GM21515 (cell line): ENCODE measurements at regions not wholly inside any gene's neighbourhood (a gene's known extent, or its start where the extent isn't known, plus 50 kb on each side); places are given as distances from the start of the nearest gene placed in this dataset.
"Not testable (repeated sequence)": the region's sequence is repeated elsewhere in the genome, so short reads cannot be mapped to it uniquely, and the experiment has no call there.

ENCODE experiments used
- ATAC-seq: cut with Tn5 transposase; IDR thresholded peaks from one replicate; pipeline ENCODE4 v1.9.1; 2021; ENCODE audit not compliant: unreplicated experiment

DNA sequence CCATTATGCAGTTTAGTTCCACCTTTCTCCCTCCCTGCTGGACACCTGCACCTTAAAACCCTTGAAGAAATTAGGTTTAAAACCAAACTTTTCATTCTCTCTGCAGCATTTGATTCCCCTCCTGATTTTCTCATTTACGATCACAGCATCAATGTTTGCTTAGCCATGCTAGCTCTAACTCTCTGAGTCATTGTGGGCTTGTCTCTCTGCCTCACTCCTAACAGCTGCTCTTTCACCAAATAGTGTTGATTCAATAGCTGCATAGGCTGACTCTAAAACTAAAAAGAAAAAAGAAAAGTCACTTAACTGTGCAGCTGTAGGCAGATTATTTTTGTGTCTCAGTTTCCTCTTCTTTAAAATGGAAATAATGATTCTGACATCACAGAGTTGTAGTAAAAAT is 1124.9 kb downstream of the DIAPH3 start:
- no peak for ATAC-seq

DNA sequence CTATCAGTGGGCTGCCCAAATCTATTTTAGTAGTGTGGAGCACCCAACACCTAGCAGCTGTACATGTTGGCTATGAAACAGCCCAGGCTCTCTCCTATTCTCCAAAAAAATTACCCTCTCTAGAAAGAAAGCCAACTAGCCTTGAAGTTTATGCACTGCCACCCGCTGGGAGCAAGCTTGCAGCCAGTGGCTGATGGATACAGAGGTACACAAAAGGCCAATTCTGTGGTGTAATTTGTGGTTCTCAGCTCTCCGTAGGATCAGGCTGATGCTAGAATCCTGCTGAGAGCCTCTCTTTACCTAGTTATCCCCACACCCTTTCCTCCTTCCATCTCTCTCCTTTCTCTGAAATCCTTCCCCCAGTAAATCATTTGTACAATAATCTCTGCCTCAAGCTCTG is 1120.7 kb downstream of the DIAPH3 start:
- no peak for ATAC-seq

DNA sequence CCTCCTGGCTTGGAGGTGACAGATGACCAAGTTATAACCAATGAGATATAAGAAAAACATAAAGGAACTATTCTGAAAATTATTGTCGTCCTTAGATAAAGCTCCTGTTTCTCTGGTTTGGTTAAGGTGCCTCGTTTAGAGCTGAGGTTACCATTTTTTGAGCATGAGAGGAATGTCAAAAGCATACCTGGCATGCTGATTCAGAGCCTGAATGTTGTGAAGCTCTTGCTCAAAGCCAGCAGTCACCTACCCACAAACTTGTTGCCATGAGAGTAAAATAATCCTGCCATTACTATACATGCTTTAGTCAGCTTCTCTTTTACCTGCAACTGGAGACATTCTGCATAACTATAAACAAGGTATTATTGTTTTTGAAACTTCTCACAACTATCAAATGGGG is 1116.2 kb downstream of the DIAPH3 start:
- no peak for ATAC-seq

DNA sequence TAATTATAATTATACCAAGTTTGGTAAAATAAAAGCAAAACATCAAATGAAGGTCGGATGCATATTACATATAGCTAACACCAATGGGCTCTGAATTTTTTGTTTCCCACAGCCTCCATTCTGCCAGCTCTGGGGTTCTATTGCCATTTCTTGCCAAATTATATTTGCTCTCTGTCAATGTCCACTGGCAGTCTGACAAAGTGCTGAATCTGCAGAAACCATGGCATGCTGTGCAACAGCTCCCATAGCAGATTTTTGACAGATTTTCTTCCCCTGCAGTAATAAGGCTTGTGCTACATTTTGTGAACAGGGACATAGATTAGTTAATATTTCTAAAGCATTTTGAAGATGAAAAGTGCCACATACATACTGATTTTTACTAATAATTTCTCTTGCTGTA is 1102.1 kb downstream of the DIAPH3 start:
- no peak for ATAC-seq

DNA sequence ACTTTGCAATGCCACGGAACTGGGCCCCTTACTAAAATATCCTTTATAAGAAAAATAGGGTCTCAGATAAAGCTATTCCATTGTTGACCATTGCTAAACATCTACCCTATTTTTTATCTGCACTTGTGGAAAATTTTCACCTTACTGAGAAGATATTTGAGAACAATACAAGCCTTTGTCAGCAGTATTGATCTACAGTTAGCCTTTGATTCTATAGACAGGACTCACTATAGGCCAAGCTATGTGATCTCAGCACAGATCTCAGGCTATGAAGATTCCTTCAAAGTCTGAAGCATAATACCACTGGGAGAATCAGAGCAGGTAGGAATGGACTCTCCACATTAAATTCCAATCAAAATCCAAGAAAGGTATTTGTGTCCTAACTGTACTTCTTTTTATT is 1099.7 kb downstream of the DIAPH3 start:
- no peak for ATAC-seq

DNA sequence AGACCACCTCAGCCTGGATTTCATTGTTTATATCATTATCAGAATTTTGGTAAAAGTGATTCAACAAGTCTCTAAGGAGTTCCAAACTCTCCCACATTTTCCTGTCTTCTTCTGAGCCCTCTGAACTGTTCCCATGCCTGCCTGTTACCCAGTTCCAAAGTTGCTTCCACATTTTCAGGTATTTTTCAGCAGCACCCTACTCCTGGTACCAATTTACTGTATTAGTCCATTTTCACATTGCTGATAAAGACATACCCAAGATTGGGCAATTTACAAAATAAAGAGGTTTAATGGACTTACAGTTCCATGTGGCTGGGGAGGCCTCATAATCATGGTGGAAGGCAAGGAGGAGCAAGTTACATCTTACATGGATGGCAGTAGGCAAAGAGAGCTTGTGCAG is 1087.3 kb downstream of the DIAPH3 start:
- ATAC-seq = not testable (repeated sequence)

DNA sequence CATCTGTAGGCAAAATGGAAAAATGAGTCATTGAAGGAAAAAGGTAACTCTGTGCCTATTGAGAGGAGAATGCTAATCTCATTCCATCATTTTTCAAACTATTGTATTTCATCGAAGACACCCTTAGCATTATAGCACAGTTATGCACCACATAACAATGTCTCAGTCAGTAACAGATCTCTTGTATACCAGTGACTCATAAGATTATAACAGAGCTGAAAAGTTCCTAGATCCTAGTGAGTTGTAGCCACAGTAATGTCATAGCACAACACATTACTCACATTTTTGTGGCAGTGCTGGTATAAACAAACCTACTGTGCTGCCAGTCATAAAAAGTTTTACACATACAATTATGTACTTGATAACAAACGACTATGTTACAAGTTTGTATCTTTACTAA is 1077.6 kb downstream of the DIAPH3 start:
- ATAC-seq = no peak

DNA sequence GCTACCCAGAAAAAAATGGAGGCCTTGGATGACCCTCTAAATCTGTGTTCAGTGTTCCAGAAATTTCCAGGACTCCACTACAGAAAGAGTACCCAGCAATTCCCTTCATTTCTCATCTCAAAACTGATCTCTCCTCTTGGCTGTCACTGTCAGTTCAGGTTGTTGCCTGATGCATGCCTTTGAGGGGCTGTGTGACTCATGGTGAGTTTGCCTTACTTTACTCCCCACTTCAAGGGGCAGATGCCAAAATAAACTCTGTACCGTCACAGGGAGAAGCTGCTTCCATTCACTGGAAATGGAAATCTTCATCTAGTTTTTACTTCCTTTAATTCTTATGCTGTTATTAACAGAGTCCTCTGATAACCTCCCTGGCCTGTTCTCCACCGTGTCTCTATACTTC is 1075.0 kb downstream of the DIAPH3 start:
- no peak for ATAC-seq

DNA sequence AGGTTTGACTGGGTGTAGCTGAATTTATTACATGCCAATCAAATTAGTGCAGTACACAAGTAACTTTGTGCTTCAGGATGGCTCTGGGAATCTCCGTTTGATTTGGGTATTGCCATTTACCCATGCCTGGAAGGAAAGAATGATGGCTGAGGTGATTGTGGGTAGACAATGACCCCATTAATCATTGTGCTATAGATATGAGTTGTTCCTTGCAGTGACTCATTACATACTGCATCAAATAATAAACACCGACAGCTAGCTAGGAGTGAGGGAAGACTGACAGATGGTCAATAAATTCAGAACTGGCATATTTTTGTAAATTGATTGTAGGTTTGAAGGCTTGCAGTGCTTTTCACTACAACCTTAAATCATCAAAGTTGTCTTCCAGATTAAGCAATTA is 1069.5 kb downstream of the DIAPH3 start:
- ATAC-seq = no peak

DNA sequence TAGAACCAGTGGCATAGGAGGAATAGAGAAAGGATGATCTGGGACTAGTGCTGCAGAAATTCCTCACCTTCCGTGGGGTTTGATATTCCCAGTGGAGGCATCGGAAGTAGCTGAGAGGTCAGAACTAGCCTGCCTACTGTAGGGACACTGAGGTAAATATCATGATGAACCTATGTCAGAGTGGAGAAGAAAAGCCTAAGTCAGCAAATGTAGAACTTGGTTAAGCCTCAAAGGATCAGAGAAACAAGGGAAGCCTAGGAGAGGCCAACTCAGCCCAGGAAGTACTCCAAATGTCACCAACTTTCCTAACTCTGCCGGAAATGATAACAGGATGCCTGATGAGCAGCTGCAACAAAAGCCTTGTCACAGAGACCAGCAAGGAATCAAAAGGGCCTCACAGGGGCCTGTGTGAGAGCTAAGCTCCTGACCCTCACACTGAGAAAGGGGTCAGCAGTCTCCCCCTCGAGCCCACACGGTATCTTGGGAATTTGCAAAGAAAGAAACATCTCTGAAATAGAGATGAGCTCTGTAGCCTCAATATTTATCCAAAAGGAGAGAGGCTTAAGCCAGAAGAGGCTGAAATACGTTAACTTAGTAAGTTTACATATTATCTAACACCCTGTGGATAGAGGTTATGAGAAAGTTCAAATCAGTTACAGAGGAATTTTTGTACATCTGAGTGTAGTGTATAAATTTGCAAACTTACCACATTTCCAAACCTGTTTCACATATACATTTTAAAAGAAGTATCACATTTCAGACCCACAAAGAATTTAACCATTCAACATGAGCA is 1064.3 kb downstream of the DIAPH3 start:
- no peak for ATAC-seq

DNA sequence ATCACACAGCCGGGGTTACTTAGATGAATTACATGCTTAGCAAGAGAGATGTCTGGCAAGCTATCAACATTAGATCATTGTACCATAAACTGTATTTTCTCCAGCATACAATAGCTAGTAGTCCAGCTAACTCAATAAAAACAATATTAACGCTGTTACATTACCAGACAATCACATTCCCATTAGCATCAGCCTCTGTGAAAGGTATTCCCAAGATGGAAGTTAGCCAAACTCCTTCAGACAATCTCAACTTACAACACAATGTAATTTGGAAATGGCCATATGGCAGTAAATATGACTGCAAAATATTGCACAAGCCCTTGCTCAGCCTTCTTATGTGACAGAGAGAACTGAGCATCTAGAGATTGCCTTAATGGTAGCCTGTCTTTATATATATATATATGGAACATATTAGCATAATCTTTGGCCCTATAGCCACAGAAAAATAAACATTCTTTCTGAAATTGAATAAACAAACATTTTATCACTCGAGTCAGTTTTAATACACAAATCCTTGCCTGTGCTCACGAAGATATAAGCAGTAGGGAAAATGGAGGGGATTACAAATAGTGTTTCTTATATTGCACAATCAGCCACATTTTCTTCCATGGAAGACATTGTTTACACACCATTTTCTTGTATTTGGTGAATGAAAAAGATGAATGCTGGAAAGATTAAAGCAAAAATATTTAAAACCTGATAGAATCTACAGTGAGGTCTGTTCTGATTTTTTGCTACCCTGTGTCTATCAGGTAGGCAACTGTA is 1060.5 kb downstream of the DIAPH3 start:
- no peak for ATAC-seq

DNA sequence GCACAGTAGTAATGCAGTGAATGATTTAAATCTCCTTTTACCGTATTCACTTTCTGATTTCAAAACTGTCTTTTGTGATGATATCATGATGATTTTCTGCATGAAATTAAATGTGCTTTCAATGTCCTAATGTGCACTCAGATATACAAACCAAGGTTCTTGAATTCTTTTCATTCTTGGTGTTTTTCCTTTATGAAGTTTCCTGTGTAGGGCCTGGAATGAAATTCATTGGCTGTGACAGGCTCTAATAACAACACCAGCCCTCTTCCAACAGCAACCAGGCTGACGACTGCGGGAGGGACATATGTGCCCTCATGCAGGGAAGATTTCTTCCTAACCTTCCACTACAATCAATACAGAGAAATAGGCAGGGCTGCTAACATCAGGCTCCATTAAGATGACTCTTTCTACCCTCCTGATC is 1052.0 kb downstream of the DIAPH3 start:
- no peak for ATAC-seq

DNA sequence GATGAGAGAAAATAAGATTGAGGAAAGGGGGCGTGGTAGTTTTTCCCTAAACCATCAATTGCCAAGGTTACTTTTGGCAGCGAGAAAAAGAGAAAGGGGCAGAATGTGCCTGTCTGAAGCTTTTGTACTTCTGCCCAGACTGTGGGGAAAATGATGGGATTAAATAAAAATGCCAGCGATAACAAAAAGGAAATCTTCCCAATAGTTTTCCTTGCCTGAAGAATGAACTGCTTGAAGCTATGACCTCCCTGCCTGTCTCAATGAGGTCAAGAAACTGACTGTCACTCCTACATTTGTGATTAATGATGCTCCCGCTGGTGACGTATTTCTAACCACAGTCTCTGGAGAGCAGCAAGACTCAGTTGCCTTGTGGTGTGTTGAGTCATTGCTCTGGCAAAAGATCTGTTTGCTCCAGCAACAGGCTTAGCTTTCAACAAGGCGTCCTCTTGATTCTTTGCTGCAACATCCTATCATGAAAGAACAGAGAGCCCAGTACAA is 1051.5 kb downstream of the DIAPH3 start:
- ATAC-seq = no peak

DNA sequence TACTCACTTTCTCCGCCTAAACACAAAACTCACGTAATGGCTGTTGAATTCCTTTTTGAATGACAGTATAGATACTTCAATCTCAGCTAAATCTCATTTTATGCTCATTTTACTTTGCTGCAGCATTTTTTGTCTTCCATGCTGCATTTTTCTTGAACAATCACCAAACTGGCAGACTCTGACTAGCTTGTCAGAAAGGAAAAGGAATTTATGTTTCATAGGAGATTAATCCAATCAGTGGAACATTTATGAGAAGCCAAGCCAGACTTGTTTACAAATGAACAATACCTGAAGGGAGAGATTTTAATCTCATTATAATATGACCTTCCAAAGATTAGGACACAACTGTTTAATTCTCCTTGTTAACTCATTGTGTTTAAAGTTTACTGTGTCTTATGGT is 1044.3 kb downstream of the DIAPH3 start:
- no peak for ATAC-seq

DNA sequence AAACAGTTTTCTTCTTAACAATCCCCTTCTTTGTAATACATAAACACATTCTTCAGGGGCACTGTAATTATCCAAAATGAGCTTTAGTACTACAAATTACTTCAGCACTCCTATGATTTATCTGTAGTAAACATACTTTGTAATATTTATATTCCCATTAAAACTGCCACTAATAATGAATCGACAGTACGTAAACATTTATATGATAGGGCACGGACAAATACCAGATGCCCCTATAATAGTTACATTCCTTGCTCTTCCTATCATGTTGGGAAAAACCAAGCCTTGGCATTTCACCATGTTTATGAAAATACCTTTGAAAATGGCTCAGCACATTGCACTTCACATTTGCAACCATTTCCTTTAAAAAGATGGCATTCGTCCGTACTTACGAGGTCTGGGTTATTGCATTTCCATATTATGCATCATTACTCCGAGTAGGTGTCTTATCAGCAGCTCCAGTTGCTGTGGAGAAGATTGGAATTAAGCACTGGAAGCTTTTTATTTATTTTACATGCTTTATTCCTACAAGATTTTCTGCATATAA is 1043.4 kb downstream of the DIAPH3 start:
- no peak for ATAC-seq

DNA sequence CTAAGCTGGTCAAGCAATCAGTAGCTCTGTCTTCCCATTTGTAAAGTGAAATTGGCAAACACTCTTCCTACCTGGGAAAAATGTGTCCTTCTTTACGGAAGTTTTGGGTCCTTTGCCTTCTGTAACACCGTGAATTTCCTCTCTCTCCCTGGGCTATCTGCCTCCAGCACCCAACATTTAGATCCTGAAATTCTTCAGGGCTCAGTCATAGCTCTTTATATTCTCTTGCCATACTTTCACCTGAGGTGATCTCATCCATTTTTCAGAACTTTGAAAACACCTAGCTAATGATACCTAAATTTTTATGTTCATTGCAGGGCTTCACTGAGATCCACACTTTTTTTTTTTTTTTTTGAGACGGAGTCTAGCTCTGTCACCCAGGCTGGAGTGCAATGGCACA is 1042.2 kb downstream of the DIAPH3 start:
- no peak for ATAC-seq

DNA sequence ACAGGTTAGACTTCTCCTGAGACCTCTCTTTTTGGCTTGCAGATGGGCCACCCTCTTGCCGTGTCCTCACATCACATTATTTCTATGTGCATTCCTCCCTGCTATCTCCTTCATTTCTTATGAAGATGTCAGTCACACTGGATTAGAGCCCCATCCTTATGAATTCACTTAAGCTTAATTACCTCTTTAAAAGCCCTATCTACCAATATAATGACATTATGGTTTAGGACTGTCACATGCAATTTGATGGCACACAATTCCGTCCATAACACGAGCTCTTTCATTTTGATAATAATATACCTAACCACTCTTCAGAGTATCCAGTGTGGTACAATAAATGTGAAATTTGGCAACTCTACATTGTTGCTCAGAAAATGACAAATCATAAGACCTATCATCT is 1037.3 kb downstream of the DIAPH3 start:
- ATAC-seq = no peak

DNA sequence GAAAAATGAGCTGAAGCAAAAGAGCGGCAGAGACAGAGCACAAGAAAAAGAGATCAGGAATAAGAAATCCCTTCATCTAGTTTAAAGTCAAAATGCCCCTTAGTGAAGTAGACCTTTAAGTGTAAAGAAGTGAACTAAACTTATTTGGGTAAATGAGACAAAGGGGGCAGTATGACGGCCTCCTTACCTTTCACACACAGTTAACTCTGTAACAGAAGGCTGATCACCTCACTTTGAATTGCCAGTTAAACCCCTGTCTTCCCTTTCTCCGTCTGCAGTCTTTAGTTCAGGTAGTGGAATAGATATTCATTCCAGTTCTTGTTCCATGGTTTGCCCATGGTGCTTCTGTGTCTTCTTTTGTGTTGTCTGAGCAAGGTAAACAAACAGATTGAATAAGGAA is 1029.8 kb downstream of the DIAPH3 start:
- ATAC-seq = no peak

DNA sequence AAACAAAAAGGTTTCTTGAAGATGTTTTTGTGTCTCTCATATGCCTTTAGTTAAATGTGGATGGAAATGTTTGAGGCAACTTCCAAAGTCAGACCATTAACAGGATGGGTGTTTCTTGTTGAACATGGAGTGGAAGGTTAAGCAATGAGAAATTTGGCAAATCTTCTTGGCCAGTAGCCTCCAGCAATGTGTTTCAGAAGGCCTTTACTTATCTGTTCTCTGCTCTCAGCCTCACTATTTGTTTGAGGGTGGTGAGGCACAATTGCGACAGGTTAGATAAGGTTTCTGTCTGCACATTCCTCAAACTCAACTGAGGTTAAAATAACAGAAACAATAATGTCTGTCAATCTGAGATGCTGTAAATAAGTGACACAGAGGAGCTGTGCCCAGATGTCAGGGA is 1019.0 kb downstream of the DIAPH3 start:
- ATAC-seq = no peak

DNA sequence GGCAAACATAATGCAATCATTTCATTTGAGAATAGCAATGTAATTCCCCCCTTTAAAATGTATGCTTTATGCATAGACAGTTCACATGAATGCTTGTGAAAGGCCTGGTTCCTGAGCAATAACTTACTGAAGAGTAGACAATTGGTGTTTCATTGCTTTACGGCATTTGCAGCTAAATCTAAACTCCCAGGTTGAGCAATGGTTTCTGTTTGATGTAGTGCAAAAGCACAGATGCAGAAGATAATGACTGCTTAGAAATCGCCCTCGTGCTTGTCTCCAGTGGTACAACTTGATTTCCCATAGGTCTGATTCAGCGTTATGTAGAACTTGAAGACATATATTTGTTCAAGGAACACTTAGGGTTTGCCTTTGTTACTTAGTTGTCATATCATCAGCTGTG is 1018.3 kb downstream of the DIAPH3 start:
- no peak for ATAC-seq

DNA sequence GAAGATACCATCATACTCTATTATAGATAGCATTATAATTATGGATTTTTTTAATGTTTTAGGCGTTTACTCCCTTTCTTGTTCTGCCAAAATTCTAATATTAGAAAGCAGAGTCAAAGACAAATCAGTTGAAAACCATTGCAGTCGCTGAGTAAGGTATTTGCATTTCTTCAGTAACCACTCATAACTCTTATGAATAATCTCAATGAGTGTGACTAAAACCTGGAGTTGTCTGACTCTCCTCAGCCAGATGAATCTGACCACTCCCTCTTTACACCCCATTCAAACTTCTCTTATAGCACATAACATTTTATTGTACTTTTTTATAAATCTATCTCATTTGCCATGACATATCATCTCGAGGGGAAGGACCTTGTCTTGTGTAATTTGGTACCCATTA is 1006.5 kb downstream of the DIAPH3 start:
- ATAC-seq = no peak

DNA sequence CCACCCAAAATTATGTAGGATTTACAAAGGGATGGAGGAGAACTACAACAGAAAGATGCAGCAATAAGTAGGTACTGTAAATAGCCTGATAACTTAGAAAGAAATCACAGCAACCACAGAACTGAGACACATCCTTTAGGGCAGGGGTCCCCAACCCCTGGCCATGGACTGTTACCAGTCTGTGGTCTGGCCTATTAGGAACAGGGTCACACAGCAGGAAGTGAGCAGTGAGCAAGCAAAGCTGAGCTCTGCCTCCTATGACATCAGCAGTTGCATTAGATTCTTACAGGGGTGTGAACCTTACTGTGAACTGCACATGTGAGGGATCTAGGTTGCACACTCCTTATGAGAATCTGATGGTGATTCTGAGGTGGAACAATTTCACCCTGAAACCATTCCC is 997.6 kb downstream of the DIAPH3 start:
- ATAC-seq = no peak
